Loucy (cell line): ENCODE measurements at regions not wholly inside any gene's neighbourhood (a gene's known extent, or its start where the extent isn't known, plus 50 kb on each side); places are given as distances from the start of the nearest gene placed in this dataset.

ENCODE experiments used
- EZH2phosphoT487 ChIP-seq: fragments of 200-600 bp; IDR thresholded peaks from 2 replicates; pipeline ENCODE4 v1.6.1; 2018; ENCODE audit warnings: antibody characterized with exemption, mild to moderate bottlenecking, moderate library complexity, borderline replicate concordance
- TF ChIP-seq, protein P1 (sequence below): fragments of 200-600 bp; sonication (generic); conservative IDR thresholded peaks from 2 replicates; pipeline ENCODE4 v1.5.1; 2014; ENCODE audit warnings: mild to moderate bottlenecking, antibody characterized with exemption, low read length

DNA sequence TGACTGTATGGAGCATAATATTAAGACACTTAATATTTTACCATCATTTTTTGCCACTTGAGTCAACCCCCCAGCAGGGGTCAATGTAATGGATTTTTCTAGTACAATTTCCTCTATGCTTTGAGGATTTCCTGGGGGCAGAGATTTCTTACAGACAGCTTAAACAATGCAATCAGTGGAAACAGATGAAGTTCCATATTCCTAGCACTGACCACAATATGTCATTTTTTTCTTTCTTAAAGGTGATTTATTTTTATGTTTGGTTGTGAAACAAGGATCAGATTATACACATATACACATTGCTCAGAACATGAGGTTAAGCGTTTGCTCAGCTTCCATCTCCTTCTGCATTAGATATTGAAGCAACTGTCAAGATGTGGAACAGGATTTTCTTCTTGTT is 82.0 kb upstream of the ID4 start:
- TF ChIP-seq, protein P1, sequence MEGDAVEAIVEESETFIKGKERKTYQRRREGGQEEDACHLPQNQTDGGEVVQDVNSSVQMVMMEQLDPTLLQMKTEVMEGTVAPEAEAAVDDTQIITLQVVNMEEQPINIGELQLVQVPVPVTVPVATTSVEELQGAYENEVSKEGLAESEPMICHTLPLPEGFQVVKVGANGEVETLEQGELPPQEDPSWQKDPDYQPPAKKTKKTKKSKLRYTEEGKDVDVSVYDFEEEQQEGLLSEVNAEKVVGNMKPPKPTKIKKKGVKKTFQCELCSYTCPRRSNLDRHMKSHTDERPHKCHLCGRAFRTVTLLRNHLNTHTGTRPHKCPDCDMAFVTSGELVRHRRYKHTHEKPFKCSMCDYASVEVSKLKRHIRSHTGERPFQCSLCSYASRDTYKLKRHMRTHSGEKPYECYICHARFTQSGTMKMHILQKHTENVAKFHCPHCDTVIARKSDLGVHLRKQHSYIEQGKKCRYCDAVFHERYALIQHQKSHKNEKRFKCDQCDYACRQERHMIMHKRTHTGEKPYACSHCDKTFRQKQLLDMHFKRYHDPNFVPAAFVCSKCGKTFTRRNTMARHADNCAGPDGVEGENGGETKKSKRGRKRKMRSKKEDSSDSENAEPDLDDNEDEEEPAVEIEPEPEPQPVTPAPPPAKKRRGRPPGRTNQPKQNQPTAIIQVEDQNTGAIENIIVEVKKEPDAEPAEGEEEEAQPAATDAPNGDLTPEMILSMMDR = no peak
- TF ChIP-seq EZH2phosphoT487 = no peak
